HG02970 (cell line): ENCODE measurements at regions not wholly inside any gene's neighbourhood (a gene's known extent, or its start where the extent isn't known, plus 50 kb on each side); places are given as distances from the start of the nearest gene placed in this dataset.
"Not testable (repeated sequence)": the region's sequence is repeated elsewhere in the genome, so short reads cannot be mapped to it uniquely, and the experiment has no call there.

Source experiments
- ATAC-seq: cut with Tn5 transposase; IDR thresholded peaks from one replicate; pipeline ENCODE4 v1.9.1; 2021; ENCODE audit warnings: mild to moderate bottlenecking, moderate library complexity, moderate number of reproducible peaks; ENCODE audit not compliant: unreplicated experiment, low FRiP score

GRCh38 chr6:164751395-164751794, 558.0 kb downstream of the C6orf118 start:
- ATAC-seq = no peak

GRCh38 chr6:164750128-164750527, 559.3 kb downstream of the C6orf118 start:
- ATAC-seq = no peak

GRCh38 chr6:164749221-164750064, 560.0 kb downstream of the C6orf118 start:
- ATAC-seq = no peak

- ATAC-seq = no peak
Measured at GRCh38 chr6:164744301-164744700, 565.1 kb downstream of the C6orf118 start.

- no peak for ATAC-seq
Measured at GRCh38 chr6:164741938-164742451, 567.4 kb downstream of the C6orf118 start.

GRCh38 chr6:164736090-164736489, 573.3 kb downstream of the C6orf118 start:
- not testable (repeated sequence) for ATAC-seq

GRCh38 chr6:164731539-164731938, 577.9 kb downstream of the C6orf118 start:
- no peak for ATAC-seq

GRCh38 chr6:164721460-164721859, 587.9 kb downstream of the C6orf118 start:
- ATAC-seq = no peak

- ATAC-seq = no peak
Measured at GRCh38 chr6:164700497-164700896, 608.9 kb downstream of the C6orf118 start.

GRCh38 chr6:164695896-164696295, 613.5 kb downstream of the C6orf118 start:
- no peak for ATAC-seq

GRCh38 chr6:164694386-164694785, 615.0 kb downstream of the C6orf118 start:
- ATAC-seq = no peak

GRCh38 chr6:164693944-164694343, 615.5 kb downstream of the C6orf118 start:
- ATAC-seq = no peak

GRCh38 chr6:164692772-164693510, 616.5 kb downstream of the C6orf118 start:
- no peak for ATAC-seq

GRCh38 chr6:164690702-164691500, 618.5 kb downstream of the C6orf118 start:
- no peak for ATAC-seq

- no peak for ATAC-seq
Measured at GRCh38 chr6:164690241-164690640, 619.2 kb downstream of the C6orf118 start.

- ATAC-seq = no peak
Measured at GRCh38 chr6:164665328-164665727, 644.1 kb downstream of the C6orf118 start.

- no peak for ATAC-seq
Measured at GRCh38 chr6:164663634-164664033, 645.8 kb downstream of the C6orf118 start.

- no peak for ATAC-seq
Measured at GRCh38 chr6:164661716-164662115, 647.7 kb downstream of the C6orf118 start.

GRCh38 chr6:164660781-164661180, 648.6 kb downstream of the C6orf118 start:
- no peak for ATAC-seq

GRCh38 chr6:164640956-164641355, 668.4 kb downstream of the C6orf118 start:
- no peak for ATAC-seq
